Esophagus muscularis mucosa (tissue), 4 donors: ENCODE measurements at regions not wholly inside any gene's neighbourhood (a gene's known extent, or its start where the extent isn't known, plus 50 kb on each side); places are given as distances from the start of the nearest gene placed in this dataset.

Source experiments
- DNase-seq: peaks from one replicate; pipeline ENCODE4 v3.0.0-alpha.2; 2017; ENCODE audit errors: extremely low spot score
- H3K27ac ChIP-seq, 4 donors: fragments of 200-600 bp; sonication (generic); replicated peaks in 1 of 4; 1 replicate in 3 of 4; 2 replicates in 1 of 4; pipeline ENCODE4 v1.5.1; 2016 to 2019; ENCODE audit warnings: mild to moderate bottlenecking in 1 of 4
- H3K27me3 ChIP-seq, 4 donors: fragments of 200-600 bp; sonication (generic); one replicate each; pipeline versions ENCODE4 v1.5.1 to v1.6.0; 2016 to 2019
- H3K36me3 ChIP-seq, 4 donors: fragments of 200-600 bp; sonication (generic); one replicate each; pipeline ENCODE4 v1.5.1; 2016 to 2019
- H3K4me1 ChIP-seq, 4 donors: fragments of 200-600 bp; sonication (generic); one replicate each; pipeline ENCODE4 v1.5.1; 2016 to 2019
- H3K4me3 ChIP-seq, 4 donors: fragments of 200-600 bp; sonication (generic); 1 replicate in 2 of 4; 2 replicates in 2 of 4; pipeline ENCODE4 v1.5.1; 2016 to 2019; ENCODE audit warnings: mild to moderate bottlenecking in 4 of 4, moderate library complexity in 1 of 4
- H3K9me3 ChIP-seq, 4 donors: fragments of 200-600 bp; sonication (generic); 1 replicate in 3 of 4; 2 replicates in 1 of 4; pipeline ENCODE4 v1.5.1; 2016 to 2019
- EP300 ChIP-seq: sonication (generic); formaldehyde crosslinking; IDR thresholded peaks from one replicate; pipeline ENCODE4 v1.6.1; 2017; ENCODE audit warnings: antibody characterized with exemption
- POLR2A ChIP-seq: fragments of 450-650 bp; IDR thresholded peaks from one replicate; pipeline ENCODE4 v1.6.1; 2017; ENCODE audit warnings: antibody characterized with exemption, moderate library complexity, mild to moderate bottlenecking, low read depth
- POLR2AphosphoS5 ChIP-seq, 2 donors: sonication (generic); formaldehyde crosslinking; IDR thresholded peaks; one replicate each; pipeline ENCODE4 v1.6.1; 2017; ENCODE audit warnings: antibody characterized with exemption in 2 of 2
- WGBS: methylation state at CpG from one replicate; pipeline ENCODE4 v1.1.5; 2018; 5-methylcytosine and 5-hydroxymethylcytosine counted together
- intact Hi-C: fragments of 100-400 bp; cut with DNase I; formaldehyde crosslinking; loops from one replicate; pipeline ENCODE4 v1.15.1; 2023
- TF ChIP-seq, protein P1 (sequence below), 3 experiments: fragments of 200-600 bp in 2 of 3; fragments of 450-650 bp in 1 of 3; sonication (generic) in 2 of 3; IDR thresholded peaks; one replicate each; pipeline ENCODE4 v1.5.1; 2017 to 2019; ENCODE audit warnings: antibody characterized with exemption in 3 of 3, mild to moderate bottlenecking in 2 of 3, moderate library complexity in 1 of 3

DNA sequence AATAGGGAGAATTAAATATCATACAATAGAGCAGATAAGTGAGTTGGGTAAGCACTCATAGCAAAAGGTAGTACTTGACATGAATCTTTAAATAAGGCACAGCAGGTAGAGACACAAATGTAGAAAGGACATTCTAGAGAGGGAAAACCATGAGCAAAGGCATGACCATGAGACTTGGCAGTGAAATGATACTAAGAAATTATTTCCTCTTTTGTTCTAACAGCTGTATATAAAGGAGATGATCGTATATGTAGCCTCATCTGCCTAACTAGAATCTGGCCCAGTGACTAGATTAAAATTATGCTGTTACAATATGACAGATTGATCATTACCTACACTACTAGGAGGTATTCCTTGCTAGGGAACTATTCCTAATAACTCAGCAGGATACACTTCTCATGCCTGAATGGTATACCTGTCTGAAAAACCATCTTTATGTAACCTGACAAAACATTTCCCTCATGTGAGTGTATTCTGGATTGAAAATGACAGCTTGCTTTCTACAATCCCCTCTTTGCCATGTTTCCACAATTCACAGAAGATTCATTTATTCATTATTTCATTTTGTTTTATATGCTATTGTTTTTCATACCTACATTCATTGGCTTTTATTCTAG is 725.7 kb downstream of the C12orf50 start:
- no peak overlapping the region for H3K4me3 ChIP-seq
- H3K4me1 ChIP-seq = no peaks in the 10 kb centered on the region
- H3K36me3 ChIP-seq = no peaks in the 10 kb centered on the region
- no peak overlapping the region for H3K27ac ChIP-seq
- H3K27me3 ChIP-seq = no peaks in the 10 kb centered on the region
- H3K9me3 ChIP-seq = no peaks in the 10 kb centered on the region
- 67% methylated on average over 1 of the region's 1 CpG for WGBS
- no peak for DNase-seq
- TF ChIP-seq, protein P1, sequence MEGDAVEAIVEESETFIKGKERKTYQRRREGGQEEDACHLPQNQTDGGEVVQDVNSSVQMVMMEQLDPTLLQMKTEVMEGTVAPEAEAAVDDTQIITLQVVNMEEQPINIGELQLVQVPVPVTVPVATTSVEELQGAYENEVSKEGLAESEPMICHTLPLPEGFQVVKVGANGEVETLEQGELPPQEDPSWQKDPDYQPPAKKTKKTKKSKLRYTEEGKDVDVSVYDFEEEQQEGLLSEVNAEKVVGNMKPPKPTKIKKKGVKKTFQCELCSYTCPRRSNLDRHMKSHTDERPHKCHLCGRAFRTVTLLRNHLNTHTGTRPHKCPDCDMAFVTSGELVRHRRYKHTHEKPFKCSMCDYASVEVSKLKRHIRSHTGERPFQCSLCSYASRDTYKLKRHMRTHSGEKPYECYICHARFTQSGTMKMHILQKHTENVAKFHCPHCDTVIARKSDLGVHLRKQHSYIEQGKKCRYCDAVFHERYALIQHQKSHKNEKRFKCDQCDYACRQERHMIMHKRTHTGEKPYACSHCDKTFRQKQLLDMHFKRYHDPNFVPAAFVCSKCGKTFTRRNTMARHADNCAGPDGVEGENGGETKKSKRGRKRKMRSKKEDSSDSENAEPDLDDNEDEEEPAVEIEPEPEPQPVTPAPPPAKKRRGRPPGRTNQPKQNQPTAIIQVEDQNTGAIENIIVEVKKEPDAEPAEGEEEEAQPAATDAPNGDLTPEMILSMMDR (IDR thresholded peaks at IDR 0.05) = no peak
- TF ChIP-seq POLR2AphosphoS5 (IDR thresholded peaks at IDR 0.05) = no peak
- no peak for TF ChIP-seq POLR2A
- no peak for TF ChIP-seq EP300
- intact Hi-C loops = no loop called here

DNA sequence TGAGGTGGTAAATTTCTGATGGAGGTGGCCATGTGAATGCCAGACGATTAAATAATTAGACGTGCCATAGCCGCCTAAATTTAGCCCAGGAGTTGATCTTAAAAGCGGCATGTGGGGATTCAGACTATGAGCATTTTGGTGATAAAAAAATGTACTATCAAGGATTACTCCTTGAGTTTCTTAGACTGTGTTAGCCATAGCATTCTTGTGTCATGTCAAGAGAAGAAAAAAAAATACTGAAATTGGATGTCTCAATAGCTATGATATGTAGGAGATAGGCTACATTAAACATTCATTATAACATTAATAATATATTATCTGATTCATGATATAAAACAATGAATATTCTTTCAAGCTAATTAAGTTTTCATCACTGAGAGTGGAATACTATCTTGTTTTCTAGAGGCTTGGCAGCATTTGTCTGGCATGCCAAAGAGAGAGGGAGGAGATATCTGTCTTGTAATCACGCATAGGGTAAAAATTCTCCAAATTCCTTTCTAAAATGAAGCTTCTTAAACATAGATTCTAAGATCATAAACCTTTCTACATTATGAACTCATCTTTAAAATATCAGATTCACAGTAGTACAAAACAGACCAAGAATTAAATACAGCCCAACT is 727.0 kb downstream of the C12orf50 start:
- TF ChIP-seq POLR2A (no peak), POLR2AphosphoS5 (IDR thresholded peaks at IDR 0.05) (no peak), EP300 (no peak)
- TF ChIP-seq, protein P1 (IDR thresholded peaks at IDR 0.05) = no peak
- no peaks in the 10 kb centered on the region for H3K4me1 ChIP-seq
- intact Hi-C loops = no loop called here
- H3K9me3 ChIP-seq = no peaks in the 10 kb centered on the region
- H3K4me3 ChIP-seq = no peak overlapping the region
- DNase-seq = no peak
- H3K27me3 ChIP-seq = no peaks in the 10 kb centered on the region
- WGBS = 92% methylated on average over 5 of the region's 5 CpGs
- no peaks in the 10 kb centered on the region for H3K36me3 ChIP-seq
- no peak overlapping the region for H3K27ac ChIP-seq

DNA sequence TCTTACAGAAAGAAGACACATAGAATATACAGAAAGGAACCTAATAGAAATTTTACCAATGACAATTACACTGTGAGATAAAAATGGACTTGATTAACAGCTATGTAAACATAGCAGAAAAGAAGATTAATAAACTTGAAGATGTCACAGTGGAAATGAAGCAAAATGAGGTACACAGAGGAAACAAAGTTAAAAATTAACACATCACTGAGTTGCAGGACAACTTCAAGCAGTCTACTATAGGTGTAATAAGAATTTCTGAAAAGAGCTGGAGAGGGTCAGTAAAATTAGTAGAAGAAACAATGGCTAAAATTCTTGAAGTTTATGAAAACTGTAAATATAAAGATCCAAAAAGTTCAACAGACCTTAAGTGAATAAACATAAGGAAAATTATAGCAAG is 738.7 kb downstream of the C12orf50 start:
- no peak overlapping the region for H3K4me3 ChIP-seq
- no peaks in the 10 kb centered on the region for H3K36me3 ChIP-seq
- no peaks in the 10 kb centered on the region for H3K9me3 ChIP-seq
- no peaks in the 10 kb centered on the region for H3K4me1 ChIP-seq
- DNase-seq = no peak
- H3K27me3 ChIP-seq = no peaks in the 10 kb centered on the region
- intact Hi-C loops = no loop called here
- no peak overlapping the region for H3K27ac ChIP-seq
- TF ChIP-seq, protein P1 (IDR thresholded peaks at IDR 0.05) = no peak
- TF ChIP-seq POLR2AphosphoS5 (IDR thresholded peaks at IDR 0.05) (no peak), EP300 (no peak), POLR2A (no peak)

DNA sequence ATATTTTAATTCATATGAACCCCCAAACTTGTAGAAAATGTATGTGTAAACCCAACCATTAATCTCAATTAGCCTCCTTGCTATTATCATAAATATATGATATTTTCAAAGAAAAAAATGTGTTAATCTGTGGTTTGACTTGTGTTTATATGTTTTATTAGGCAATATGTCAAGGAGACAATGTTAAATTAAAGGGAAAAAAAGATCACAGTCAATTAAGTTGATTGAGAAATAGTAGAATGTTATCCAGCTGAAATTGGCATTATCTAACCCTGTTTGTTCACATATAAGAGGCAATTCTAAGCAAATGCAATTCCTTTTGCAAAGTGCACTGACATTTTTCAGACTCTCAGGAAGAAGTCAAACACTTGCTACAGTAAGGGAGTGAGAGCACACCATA is 745.3 kb downstream of the C12orf50 start:
- H3K27ac ChIP-seq = no peak overlapping the region

More for the DNA sequence above, 745.3 kb downstream of the C12orf50 start:
- TF ChIP-seq, protein P1 (IDR thresholded peaks at IDR 0.05) = no peak
- TF ChIP-seq POLR2AphosphoS5 (IDR thresholded peaks at IDR 0.05) = no peak
- TF ChIP-seq EP300 = no peak
- no peak for TF ChIP-seq POLR2A
- no peak overlapping the region for H3K4me3 ChIP-seq
- H3K9me3 ChIP-seq = no peaks in the 10 kb centered on the region
- intact Hi-C loops = no loop called here
- no peaks in the 10 kb centered on the region for H3K36me3 ChIP-seq
- H3K27me3 ChIP-seq = no peaks in the 10 kb centered on the region
- DNase-seq = no peak
- no peaks in the 10 kb centered on the region for H3K4me1 ChIP-seq
